ENCODE measurements at regions not wholly inside any gene's neighbourhood (a gene's known extent, or its start where the extent isn't known, plus 50 kb on each side); places are given as distances from the start of the nearest gene placed in this dataset.

DNA sequence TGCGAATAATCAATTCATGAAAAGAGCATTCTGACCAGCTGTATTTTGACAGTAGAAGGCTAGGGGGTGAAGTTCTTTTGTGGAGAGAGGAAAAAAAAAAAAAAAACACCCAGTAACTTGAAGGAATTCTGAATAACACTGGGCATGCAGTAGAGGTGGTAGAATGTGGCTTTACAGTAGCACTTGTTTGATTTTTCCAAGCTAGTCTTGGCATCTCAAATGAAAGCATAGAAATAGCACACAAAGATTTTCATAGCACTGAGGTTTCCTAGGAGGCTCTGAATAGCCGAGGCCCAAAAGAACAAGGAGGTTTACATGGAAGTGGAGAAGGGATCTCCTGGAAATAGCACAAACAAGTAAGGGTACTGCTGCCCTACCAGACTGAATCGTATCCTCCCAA lies 470.2 kb upstream of the CDH20 start:
- Mint-ChIP-seq H3K27ac (no peak overlapping the region), H3K4me1 (no peaks in the 10 kb centered on the region), H3K27me3 (ENCODE audit: low read depth in 3 of 3) (no peaks in the 10 kb centered on the region), H3K9me3 (peaks cover 0 to 6% (median 0%) of the 10 kb centered on the region in 7 donors), H3K36me3 (no peaks in the 10 kb centered on the region), H3K4me3 (no peak overlapping the region)
- Histone ChIP-seq H3K27ac (ENCODE audit: low read depth in 1 of 2, low read length in 2 of 2) (no peak overlapping the region), H3K36me3 (replicated peaks in 1 of 2; ENCODE audit: control insufficient read depth in 1 of 2, insufficient read depth in 2 of 2, low read length in 2 of 2) (no peaks in the 10 kb centered on the region), H3K9me3 (replicated peaks in 1 of 2; ENCODE audit: control insufficient read depth in 1 of 2, insufficient read depth in 1 of 2, low read length in 2 of 2) (no peaks in the 10 kb centered on the region), H2AFZ (ENCODE audit: insufficient read depth, low read depth, low read length, poor library complexity, severe bottlenecking) (no peak overlapping the region), H3K79me2 (ENCODE audit: insufficient read depth, low read length) (no peaks in the 10 kb centered on the region), H3K27me3 (ENCODE audit: control insufficient read depth in 2 of 2, insufficient read depth in 2 of 2, low read length in 2 of 2) (no peaks in the 10 kb centered on the region), H4K20me1 (ENCODE audit: insufficient read depth, low read length) (no peaks in the 10 kb centered on the region), H3K4me1 (ENCODE audit: control insufficient read depth in 1 of 2, insufficient read depth in 2 of 2, low read length in 2 of 2) (no peaks in the 10 kb centered on the region), H3K4me2 (replicated peaks; ENCODE audit: extremely low read depth, low read length, poor library complexity, severe bottlenecking) (no peak overlapping the region), H3K4me3 (replicated peaks in 1 of 3; ENCODE audit: low read depth in 2 of 3, low read length in 3 of 3) (no peak overlapping the region), H3K9ac (ENCODE audit: insufficient read depth, low read length, poor library complexity, severe bottlenecking) (no peak overlapping the region)
- intact Hi-C loops (cut with micrococcal nuclease): no loop called here
- DNase-seq: no peak
- TF ChIP-seq, protein P1, sequence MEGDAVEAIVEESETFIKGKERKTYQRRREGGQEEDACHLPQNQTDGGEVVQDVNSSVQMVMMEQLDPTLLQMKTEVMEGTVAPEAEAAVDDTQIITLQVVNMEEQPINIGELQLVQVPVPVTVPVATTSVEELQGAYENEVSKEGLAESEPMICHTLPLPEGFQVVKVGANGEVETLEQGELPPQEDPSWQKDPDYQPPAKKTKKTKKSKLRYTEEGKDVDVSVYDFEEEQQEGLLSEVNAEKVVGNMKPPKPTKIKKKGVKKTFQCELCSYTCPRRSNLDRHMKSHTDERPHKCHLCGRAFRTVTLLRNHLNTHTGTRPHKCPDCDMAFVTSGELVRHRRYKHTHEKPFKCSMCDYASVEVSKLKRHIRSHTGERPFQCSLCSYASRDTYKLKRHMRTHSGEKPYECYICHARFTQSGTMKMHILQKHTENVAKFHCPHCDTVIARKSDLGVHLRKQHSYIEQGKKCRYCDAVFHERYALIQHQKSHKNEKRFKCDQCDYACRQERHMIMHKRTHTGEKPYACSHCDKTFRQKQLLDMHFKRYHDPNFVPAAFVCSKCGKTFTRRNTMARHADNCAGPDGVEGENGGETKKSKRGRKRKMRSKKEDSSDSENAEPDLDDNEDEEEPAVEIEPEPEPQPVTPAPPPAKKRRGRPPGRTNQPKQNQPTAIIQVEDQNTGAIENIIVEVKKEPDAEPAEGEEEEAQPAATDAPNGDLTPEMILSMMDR (IDR thresholded peaks at IDR 0.05): no peak
- WGBS (ENCODE audit: insufficient coverage): no CpG with 5 or more reads among the region's 3 CpGs

DNA sequence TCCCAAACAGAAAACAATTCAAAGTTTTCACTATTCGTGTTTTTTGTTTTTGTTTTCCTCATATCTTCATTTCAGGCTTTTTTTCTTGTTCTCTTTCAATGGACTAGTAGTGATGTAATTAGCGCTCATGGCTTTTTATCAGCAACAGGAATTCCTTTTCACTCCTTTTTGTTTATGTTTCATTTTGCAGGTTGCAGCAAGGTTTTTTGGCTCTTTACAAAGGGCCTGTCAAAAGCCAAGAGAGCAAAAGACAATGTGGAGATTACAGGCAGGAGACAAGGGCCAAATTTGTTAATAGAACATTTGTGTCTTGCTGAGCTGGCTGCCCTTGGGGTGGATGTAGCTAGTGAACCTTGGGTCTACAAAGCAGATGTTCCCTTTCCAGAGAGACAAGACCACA lies 467.4 kb upstream of the CDH20 start:
- Histone ChIP-seq H4K20me1 (ENCODE audit: insufficient read depth, low read length) (no peaks in the 10 kb centered on the region), H2AFZ (ENCODE audit: insufficient read depth, low read depth, low read length, poor library complexity, severe bottlenecking) (no peak overlapping the region), H3K27me3 (ENCODE audit: control insufficient read depth in 2 of 2, insufficient read depth in 2 of 2, low read length in 2 of 2) (no peaks in the 10 kb centered on the region), H3K4me2 (replicated peaks; ENCODE audit: extremely low read depth, low read length, poor library complexity, severe bottlenecking) (no peak overlapping the region), H3K36me3 (replicated peaks in 1 of 2; ENCODE audit: control insufficient read depth in 1 of 2, insufficient read depth in 2 of 2, low read length in 2 of 2) (no peaks in the 10 kb centered on the region), H3K27ac (ENCODE audit: low read depth in 1 of 2, low read length in 2 of 2) (no peak overlapping the region), H3K79me2 (ENCODE audit: insufficient read depth, low read length) (no peaks in the 10 kb centered on the region), H3K9me3 (replicated peaks in 1 of 2; ENCODE audit: control insufficient read depth in 1 of 2, insufficient read depth in 1 of 2, low read length in 2 of 2) (no peaks in the 10 kb centered on the region), H3K4me1 (ENCODE audit: control insufficient read depth in 1 of 2, insufficient read depth in 2 of 2, low read length in 2 of 2) (no peaks in the 10 kb centered on the region), H3K9ac (ENCODE audit: insufficient read depth, low read length, poor library complexity, severe bottlenecking) (no peak overlapping the region), H3K4me3 (replicated peaks in 1 of 3; ENCODE audit: low read depth in 2 of 3, low read length in 3 of 3) (no peak overlapping the region)
- Mint-ChIP-seq H3K9me3 (peaks cover 0 to 6% (median 2%) of the 10 kb centered on the region in 7 donors), H3K4me3 (no peak overlapping the region), H3K4me1 (no peaks in the 10 kb centered on the region), H3K36me3 (no peaks in the 10 kb centered on the region), H3K27ac (no peak overlapping the region), H3K27me3 (ENCODE audit: low read depth in 3 of 3) (no peaks in the 10 kb centered on the region)
- no CpG with 5 or more reads among the region's 2 CpGs for WGBS (ENCODE audit: insufficient coverage)
- intact Hi-C loops (cut with micrococcal nuclease): no loop called here
- TF ChIP-seq, protein P1 (IDR thresholded peaks at IDR 0.05): no peak
- DNase-seq: no peak
